ENCODE measurements at regions not wholly inside any gene's neighbourhood (a gene's known extent, or its start where the extent isn't known, plus 50 kb on each side); places are given as distances from the start of the nearest gene placed in this dataset.

DNA sequence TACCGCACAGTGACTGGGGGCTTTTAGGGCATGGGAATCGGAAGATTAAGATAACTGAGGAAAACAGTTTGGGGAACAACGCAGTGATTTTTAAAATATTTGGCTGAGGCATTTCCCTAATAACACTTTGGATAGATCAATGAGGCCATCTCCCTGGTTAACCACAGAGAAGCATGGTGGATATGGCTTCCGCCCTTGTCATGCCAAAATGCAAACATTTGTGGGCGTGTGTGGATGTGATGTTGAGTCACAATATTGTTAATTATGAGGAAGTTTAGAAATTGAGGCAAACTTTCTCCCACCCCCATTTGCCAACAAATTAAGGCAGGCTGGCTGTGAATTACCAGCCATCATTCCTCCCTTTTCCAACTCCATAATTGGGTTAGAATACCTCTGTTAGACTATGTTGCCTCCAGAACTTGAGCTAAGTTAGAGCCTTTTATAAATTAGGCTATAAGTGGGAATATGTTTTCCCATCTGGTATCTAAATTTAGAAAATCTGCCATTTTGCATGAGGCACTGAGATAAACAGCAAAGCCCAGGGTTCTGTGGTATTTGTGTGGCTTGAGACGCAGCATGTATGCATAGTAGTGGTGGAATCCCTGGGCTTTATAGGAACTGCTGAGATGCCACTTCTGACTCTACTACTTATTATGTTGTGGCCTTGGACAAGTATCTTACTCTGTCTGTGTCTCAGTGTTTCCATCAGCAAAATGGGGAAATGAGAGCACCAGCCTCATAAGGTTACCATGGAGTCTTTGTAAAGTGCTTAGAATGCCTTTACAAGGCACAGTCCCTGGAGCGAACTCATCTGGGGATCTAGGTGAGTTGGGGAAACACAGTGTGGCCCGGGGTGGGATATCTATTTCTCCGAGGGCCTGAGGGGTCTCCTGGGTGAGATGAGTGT, 154.6 kb downstream of the C1orf94 start:
- CTCF ChIA-PET, result no interaction called here
- TF ChIP-seq ARNT (IDR thresholded peaks at IDR 0.05) (no peak), FOXA1 (IDR thresholded peaks at IDR 0.05) (no peak), LEF1 (IDR thresholded peaks at IDR 0.05; ENCODE audit: borderline replicate concordance) (no peak), NFRKB (IDR thresholded peaks at IDR 0.05) (no peak), L3MBTL2 (conservative IDR thresholded peaks at IDR 0.05) (no peak)
- DNase-seq (ENCODE audit: extremely low spot score), result no peak
- POLR2A ChIA-PET, result no interaction called here

DNA sequence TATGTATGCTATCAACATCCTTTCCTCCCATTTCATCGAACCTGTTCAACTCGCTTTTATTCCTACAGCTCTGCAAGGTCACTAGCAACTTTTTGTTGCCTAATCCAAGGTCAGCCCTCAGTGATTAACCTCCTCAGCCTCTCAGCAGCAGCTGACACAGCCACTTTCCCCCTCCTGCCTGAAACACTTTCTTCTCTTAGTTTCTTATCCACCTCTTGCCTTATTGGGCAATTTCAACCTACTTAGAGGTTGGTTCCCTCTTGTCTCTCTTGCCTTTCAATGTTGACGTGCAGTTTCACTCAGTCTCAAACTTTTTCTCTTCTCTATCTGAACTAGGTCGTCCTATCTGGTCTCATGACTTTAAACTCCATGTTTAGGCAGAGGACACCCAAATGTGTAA, 156.3 kb downstream of the C1orf94 start:
- CTCF ChIA-PET, result no interaction called here
- POLR2A ChIA-PET, result no interaction called here
- no peak for DNase-seq (ENCODE audit: extremely low spot score)

DNA sequence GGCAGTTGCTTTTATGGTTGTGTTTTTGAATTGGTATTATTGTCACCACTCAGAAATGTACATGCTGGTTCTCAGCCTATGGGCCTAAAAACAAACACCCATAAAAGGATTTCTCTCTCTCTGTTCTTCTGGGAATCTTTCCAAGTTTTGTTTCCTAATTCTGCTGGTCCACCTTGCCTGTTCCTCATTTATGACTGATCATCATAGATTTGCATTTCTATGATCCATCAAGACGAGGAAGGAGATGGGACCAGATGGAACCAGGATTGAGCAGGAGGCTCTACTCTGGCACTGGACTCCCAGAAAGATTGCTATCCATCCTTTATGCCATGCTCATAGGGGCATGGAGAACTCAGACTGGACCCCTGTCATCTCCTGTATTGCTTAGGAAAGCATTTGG, 162.2 kb downstream of the C1orf94 start:
- no peak for TF ChIP-seq ZNF384 (IDR thresholded peaks at IDR 0.05)
- TF ChIP-seq L3MBTL2 (conservative IDR thresholded peaks at IDR 0.05), result no peak
- TF ChIP-seq SUZ12 (IDR thresholded peaks at IDR 0.05), result no peak
- TF ChIP-seq, protein P1, sequence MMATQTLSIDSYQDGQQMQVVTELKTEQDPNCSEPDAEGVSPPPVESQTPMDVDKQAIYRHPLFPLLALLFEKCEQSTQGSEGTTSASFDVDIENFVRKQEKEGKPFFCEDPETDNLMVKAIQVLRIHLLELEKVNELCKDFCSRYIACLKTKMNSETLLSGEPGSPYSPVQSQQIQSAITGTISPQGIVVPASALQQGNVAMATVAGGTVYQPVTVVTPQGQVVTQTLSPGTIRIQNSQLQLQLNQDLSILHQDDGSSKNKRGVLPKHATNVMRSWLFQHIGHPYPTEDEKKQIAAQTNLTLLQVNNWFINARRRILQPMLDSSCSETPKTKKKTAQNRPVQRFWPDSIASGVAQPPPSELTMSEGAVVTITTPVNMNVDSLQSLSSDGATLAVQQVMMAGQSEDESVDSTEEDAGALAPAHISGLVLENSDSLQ (IDR thresholded peaks at IDR 0.05), result no peak
- no peak for TF ChIP-seq LEF1 (IDR thresholded peaks at IDR 0.05; ENCODE audit: borderline replicate concordance)
- no peak for TF ChIP-seq HDGF (IDR thresholded peaks at IDR 0.05; ENCODE audit: borderline replicate concordance)
- TF ChIP-seq FOXK2 (IDR thresholded peaks at IDR 0.05), result no peak
- TF ChIP-seq CTBP1 (IDR thresholded peaks at IDR 0.05; ENCODE audit: borderline replicate concordance), result no peak
- TF ChIP-seq FOXM1 (IDR thresholded peaks at IDR 0.05; ENCODE audit: borderline replicate concordance), result no peak
- TF ChIP-seq TARDBP (IDR thresholded peaks at IDR 0.05), result no peak
- TF ChIP-seq ARNT (IDR thresholded peaks at IDR 0.05), result no peak
- TF ChIP-seq SP1 (IDR thresholded peaks at IDR 0.05), result no peak
- no peak for TF ChIP-seq FOXA1 (IDR thresholded peaks at IDR 0.05)
- TF ChIP-seq NFRKB (IDR thresholded peaks at IDR 0.05), result no peak
- no peak for TF ChIP-seq BHLHE40 (IDR thresholded peaks at IDR 0.05; ENCODE audit: borderline replicate concordance)
- TF ChIP-seq ELF4 (IDR thresholded peaks at IDR 0.05), result no peak
- DNase-seq (ENCODE audit: extremely low spot score), result no peak
- ChIA-PET CTCF (no interaction called here), POLR2A (no interaction called here)

More for the DNA sequence above, 156.3 kb downstream of the C1orf94 start:
- TF ChIP-seq FOXK2 (IDR thresholded peaks at IDR 0.05), result no peak
- no peak for TF ChIP-seq ARNT (IDR thresholded peaks at IDR 0.05)

DNA sequence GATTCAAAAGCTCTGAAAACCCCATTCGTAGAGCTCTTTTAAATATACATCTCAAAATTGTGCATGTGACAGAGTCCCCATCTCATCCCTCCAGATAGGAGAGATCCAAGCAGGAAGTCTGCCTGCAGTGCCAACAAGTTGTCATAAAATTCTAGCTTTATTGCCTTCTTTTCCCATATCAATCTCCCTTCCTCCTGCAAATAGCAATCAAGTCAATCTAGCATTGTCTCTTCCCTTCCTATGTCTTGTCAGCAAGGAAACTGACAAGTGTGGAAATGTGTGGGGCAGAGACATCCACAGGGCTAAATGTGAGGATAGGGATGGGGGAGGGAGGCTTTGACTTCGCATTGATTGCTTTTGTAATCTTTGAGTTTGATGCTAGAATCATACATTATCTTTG, 165.2 kb downstream of the C1orf94 start:
- no peak for TF ChIP-seq LEF1 (IDR thresholded peaks at IDR 0.05; ENCODE audit: borderline replicate concordance)
- no peak for TF ChIP-seq BHLHE40 (IDR thresholded peaks at IDR 0.05; ENCODE audit: borderline replicate concordance)
- TF ChIP-seq TARDBP (IDR thresholded peaks at IDR 0.05), result no peak
- no peak for TF ChIP-seq FOXA1 (IDR thresholded peaks at IDR 0.05)
- no peak for TF ChIP-seq ZNF384 (IDR thresholded peaks at IDR 0.05)
- no peak for TF ChIP-seq CTBP1 (IDR thresholded peaks at IDR 0.05; ENCODE audit: borderline replicate concordance)
- no peak for TF ChIP-seq FOXK2 (IDR thresholded peaks at IDR 0.05)
- TF ChIP-seq ARNT (IDR thresholded peaks at IDR 0.05), result no peak
- TF ChIP-seq SP1 (IDR thresholded peaks at IDR 0.05), result no peak
- DNase-seq (ENCODE audit: extremely low spot score), result no peak
- POLR2A ChIA-PET, result no interaction called here
- CTCF ChIA-PET, result no interaction called here

DNA sequence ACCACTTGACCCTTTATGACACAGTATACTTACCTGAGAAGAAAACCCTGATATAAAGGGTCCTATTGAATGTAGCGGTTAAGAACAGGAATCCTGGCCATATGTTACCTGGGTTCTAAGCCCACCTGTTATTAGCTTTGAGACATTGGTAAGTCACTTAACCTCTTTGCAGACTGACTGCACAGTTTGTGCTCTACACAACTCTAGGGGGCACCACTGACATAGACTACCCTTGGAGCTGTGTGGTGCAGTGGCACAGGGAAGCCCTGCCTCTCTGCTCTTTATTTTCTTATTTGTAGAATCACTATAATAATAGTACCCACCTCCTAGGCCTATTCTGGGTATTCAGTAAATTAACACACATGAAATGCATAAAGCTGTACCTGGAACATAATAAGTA, 165.6 kb downstream of the C1orf94 start:
- CTCF ChIA-PET, result no interaction called here
- no peak for TF ChIP-seq LEF1 (IDR thresholded peaks at IDR 0.05; ENCODE audit: borderline replicate concordance)
- no peak for TF ChIP-seq TARDBP (IDR thresholded peaks at IDR 0.05)
- no peak for TF ChIP-seq NFRKB (IDR thresholded peaks at IDR 0.05)
- no peak for TF ChIP-seq BHLHE40 (IDR thresholded peaks at IDR 0.05; ENCODE audit: borderline replicate concordance)
- no peak for TF ChIP-seq FOXA1 (IDR thresholded peaks at IDR 0.05)
- POLR2A ChIA-PET, result no interaction called here
- no peak for DNase-seq (ENCODE audit: extremely low spot score)

DNA sequence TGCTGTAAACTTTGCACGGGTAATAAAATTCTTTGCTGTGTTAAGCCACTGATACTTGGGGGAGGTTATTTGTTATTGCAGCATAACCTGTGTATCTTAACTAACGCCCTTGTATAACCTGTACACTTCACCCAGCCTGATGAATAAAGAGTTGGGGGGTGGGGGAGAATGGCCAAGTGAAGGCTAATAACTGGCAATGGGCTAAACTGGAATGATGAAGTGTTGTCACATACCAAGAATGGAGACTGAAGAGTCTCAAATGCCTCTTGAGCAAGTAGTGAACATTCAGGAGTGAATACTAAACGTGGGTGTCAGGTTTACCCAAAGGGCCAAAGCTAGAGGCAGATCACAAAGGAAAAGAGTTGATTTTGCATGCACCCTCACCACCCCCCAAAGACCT, 169.4 kb downstream of the C1orf94 start:
- ChIA-PET CTCF (no interaction called here), POLR2A (no interaction called here)
- no peak for TF ChIP-seq SUZ12 (IDR thresholded peaks at IDR 0.05)
- no peak for TF ChIP-seq LEF1 (IDR thresholded peaks at IDR 0.05; ENCODE audit: borderline replicate concordance)
- TF ChIP-seq SP1 (IDR thresholded peaks at IDR 0.05), result no peak
- no peak for TF ChIP-seq FOXM1 (IDR thresholded peaks at IDR 0.05; ENCODE audit: borderline replicate concordance)
- no peak for TF ChIP-seq CTBP1 (IDR thresholded peaks at IDR 0.05; ENCODE audit: borderline replicate concordance)
- TF ChIP-seq FOXA1 (IDR thresholded peaks at IDR 0.05), result no peak
- DNase-seq (ENCODE audit: extremely low spot score), result no peak

DNA sequence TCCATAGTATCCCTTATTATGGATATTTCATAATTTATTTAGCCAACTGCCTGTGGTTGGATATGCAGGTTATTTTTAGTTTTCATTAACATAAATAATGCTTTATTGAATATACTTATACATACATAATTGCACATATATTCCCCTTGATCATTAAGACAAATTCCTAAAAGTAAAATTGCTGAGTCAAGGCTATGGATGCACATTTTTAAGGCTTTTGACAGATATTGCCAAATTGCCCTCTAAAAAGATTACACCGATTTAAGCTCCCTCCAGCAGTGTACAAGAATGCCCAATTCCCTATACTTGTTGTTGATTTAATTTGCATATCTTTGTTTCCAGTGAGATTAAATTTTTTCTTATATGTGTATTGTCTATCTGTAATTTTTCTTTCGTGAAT, 176.7 kb downstream of the C1orf94 start:
- ChIA-PET POLR2A (no interaction called here), CTCF (no interaction called here)
- DNase-seq (ENCODE audit: extremely low spot score), result no peak
- TF ChIP-seq NFRKB (IDR thresholded peaks at IDR 0.05), result no peak
- no peak for TF ChIP-seq HDGF (IDR thresholded peaks at IDR 0.05; ENCODE audit: borderline replicate concordance)
- no peak for TF ChIP-seq FOXA1 (IDR thresholded peaks at IDR 0.05)
- TF ChIP-seq SUZ12 (IDR thresholded peaks at IDR 0.05), result no peak
- TF ChIP-seq SP1 (IDR thresholded peaks at IDR 0.05), result no peak
- no peak for TF ChIP-seq TARDBP (IDR thresholded peaks at IDR 0.05)
- no peak for TF ChIP-seq CTBP1 (IDR thresholded peaks at IDR 0.05; ENCODE audit: borderline replicate concordance)
- TF ChIP-seq, protein P1 (IDR thresholded peaks at IDR 0.05), result no peak
- no peak for TF ChIP-seq FOXK2 (IDR thresholded peaks at IDR 0.05)
- no peak for TF ChIP-seq ZNF384 (IDR thresholded peaks at IDR 0.05)
